ENCODE measurements at regions not wholly inside any gene's neighbourhood (a gene's known extent, or its start where the extent isn't known, plus 50 kb on each side); places are given as distances from the start of the nearest gene placed in this dataset.
"Not testable (repeated sequence)": the region's sequence is repeated elsewhere in the genome, so short reads cannot be mapped to it uniquely, and the experiment has no call there.

DNA sequence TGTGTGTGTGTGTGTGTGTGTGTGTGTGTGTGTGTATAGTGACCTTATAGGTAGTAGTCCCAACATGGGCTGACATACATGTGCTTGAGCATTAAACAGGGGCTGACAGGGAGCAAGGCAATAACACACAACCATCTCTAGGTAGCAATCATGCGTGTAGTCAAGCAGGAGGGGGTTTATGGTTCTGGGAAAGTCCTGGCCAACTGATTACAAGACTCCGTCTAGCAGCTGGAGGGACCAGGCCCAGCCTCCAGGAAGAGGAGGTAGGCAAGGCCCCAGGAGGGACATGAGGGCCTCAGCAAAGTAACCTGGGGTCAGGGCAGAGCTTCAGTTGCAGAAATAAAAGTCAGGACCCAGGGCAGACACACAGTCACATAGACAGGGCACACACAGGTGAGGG, 60.6 kb upstream of the E2F3 start:
- Histone ChIP-seq H3K36me3 (replicated peaks in 1 of 2) (no peaks in the 10 kb centered on the region), H3K4me1 (replicated peaks in 1 of 2) (no peaks in the 10 kb centered on the region), H3K4me3 (no peak overlapping the region), H3K27me3 (no peaks in the 10 kb centered on the region), H3K27ac (no peak overlapping the region), H3K9me3 (replicated peaks in 1 of 3) (no peaks in the 10 kb centered on the region)
- 50 to 79% (median 66%) methylated on average over 2 of the region's 2 CpGs for WGBS, 4 donors
- TF ChIP-seq, protein P1, sequence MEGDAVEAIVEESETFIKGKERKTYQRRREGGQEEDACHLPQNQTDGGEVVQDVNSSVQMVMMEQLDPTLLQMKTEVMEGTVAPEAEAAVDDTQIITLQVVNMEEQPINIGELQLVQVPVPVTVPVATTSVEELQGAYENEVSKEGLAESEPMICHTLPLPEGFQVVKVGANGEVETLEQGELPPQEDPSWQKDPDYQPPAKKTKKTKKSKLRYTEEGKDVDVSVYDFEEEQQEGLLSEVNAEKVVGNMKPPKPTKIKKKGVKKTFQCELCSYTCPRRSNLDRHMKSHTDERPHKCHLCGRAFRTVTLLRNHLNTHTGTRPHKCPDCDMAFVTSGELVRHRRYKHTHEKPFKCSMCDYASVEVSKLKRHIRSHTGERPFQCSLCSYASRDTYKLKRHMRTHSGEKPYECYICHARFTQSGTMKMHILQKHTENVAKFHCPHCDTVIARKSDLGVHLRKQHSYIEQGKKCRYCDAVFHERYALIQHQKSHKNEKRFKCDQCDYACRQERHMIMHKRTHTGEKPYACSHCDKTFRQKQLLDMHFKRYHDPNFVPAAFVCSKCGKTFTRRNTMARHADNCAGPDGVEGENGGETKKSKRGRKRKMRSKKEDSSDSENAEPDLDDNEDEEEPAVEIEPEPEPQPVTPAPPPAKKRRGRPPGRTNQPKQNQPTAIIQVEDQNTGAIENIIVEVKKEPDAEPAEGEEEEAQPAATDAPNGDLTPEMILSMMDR (IDR thresholded peaks at IDR 0.05), result no peak
- TF ChIP-seq POLR2A (IDR thresholded peaks at IDR 0.05), result no peak
- DNase-seq, result no peak
- intact Hi-C loops (cut with DNase I), result no loop called here

DNA sequence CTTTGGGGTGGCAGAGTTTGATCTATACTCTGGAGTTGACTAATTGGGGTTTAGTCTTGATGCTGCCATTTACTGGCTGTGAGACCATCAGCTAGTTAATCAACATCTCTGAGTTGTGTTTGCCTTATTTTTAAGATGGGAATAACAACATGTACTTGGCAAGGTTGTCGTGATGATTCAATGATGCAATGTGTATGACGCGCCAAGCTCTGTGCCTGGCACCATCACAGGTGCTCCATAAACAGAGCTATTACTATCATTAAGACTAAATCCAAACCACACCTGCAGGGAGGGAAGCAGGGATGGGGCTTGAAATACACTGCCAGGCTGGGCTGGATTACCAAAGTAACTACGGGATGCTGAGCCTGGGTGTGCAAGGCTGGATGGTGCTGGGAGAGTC, 60.1 kb upstream of the E2F3 start:
- intact Hi-C loops (cut with DNase I), result no loop called here
- Histone ChIP-seq H3K27me3 (no peaks in the 10 kb centered on the region), H3K9me3 (replicated peaks in 1 of 3) (no peaks in the 10 kb centered on the region), H3K27ac (no peak overlapping the region), H3K4me1 (replicated peaks in 1 of 2) (no peaks in the 10 kb centered on the region), H3K4me3 (no peak overlapping the region), H3K36me3 (replicated peaks in 1 of 2) (no peaks in the 10 kb centered on the region)
- DNase-seq, result no peak
- TF ChIP-seq, protein P1 (IDR thresholded peaks at IDR 0.05), result no peak
- TF ChIP-seq POLR2A (IDR thresholded peaks at IDR 0.05), result no peak
- whole genome bisulfite sequencing, 4 donors, result 89 to 100% (median 95%) methylated on average over 4 of the region's 4 CpGs

DNA sequence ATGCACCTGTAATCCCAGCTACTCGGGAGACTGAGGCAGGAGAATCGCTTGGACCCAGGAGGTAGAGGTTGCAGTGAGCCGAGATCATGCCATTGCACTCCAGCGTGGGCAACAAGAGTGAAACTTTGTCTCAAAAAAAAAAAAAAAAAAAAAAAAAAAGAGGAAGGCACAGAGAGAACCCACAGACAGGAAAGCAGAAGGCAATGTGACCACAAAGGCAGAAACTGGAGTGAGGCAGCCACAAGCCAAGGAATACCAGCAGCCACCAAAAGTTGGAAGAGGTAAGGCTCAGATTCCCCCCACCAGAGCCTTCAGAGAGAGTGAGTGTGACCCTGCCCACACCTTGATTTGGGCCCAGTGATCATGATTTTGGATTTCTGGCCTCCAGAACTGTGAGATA, 54.7 kb upstream of the E2F3 start:
- H3K27me3 ChIP-seq; H3K27ac ChIP-seq; DNase-seq; H3K9me3 ChIP-seq (replicated peaks in 1 of 3); H3K4me1 ChIP-seq (replicated peaks in 1 of 2); H3K4me3 ChIP-seq; intact Hi-C loops (cut with DNase I); H3K36me3 ChIP-seq (replicated peaks in 1 of 2): not testable (repeated sequence)
- WGBS, 4 donors, result 78 to 87% (median 84%) methylated on average over 4 of the region's 4 CpGs

DNA sequence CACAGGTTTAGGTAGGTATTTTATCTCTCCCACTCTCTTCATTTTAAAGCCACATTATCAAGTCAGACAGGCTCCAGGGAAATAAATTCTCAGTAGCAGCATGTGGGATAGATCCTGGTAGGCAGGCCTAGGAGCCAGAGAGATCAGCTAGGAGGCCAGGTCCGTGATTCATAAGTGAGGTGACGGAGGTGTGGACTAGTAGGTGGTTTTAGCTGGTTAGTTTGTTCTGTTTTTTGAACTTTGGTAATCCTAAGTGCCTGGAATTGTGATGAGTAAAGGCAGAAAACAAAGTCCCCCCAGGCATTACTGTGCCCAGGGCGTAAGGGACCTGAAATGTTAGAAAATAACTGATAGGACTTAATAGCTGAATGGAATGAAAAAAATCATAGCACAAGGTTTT, 53.6 kb upstream of the E2F3 start:
- 87 to 93% (median 90%) methylated on average over 3 of the region's 3 CpGs for whole genome bisulfite sequencing, 4 donors

DNA sequence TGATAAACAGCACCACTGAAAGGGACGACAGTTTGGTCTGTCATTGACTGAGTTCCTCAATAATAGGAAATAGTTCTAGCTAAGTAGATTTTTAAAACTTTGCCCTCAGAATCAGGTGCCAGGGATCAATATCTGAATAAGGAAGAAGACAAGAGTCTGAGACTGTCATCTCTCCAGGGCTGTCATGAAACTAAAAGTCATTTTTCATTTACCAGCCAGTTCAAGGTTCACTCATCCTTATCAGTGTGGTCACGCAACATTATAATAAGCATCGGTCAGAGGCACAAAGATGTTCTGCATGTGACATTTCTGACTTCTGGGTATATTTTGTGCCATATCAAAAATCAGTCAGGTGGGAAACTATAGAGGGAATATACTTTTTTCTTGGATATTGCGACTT, 52.5 kb upstream of the E2F3 start:
- Histone ChIP-seq H3K36me3 (replicated peaks in 1 of 2) (no peaks in the 10 kb centered on the region), H3K4me1 (replicated peaks in 1 of 2) (no peaks in the 10 kb centered on the region), H3K9me3 (replicated peaks in 1 of 3) (no peaks in the 10 kb centered on the region), H3K4me3 (no peak overlapping the region), H3K27ac (no peak overlapping the region), H3K27me3 (no peaks in the 10 kb centered on the region)
- WGBS, 4 donors, result 45 to 59% (median 51%) methylated on average over 4 of the region's 4 CpGs
- DNase-seq, result no peak
- TF ChIP-seq, protein P1 (IDR thresholded peaks at IDR 0.05), result no peak
- TF ChIP-seq POLR2A (IDR thresholded peaks at IDR 0.05), result no peak
- intact Hi-C loops (cut with DNase I), result no loop called here

More for the DNA sequence above, 53.6 kb upstream of the E2F3 start:
- H3K4me1 ChIP-seq (replicated peaks in 1 of 2), result no peaks in the 10 kb centered on the region
- intact Hi-C loops (cut with DNase I), result no loop called here
- DNase-seq, result no peak
- no peak overlapping the region for H3K27ac ChIP-seq
- H3K9me3 ChIP-seq (replicated peaks in 1 of 3), result no peaks in the 10 kb centered on the region
- TF ChIP-seq POLR2A (IDR thresholded peaks at IDR 0.05), result no peak
- TF ChIP-seq, protein P1 (IDR thresholded peaks at IDR 0.05), result no peak
- H3K36me3 ChIP-seq (replicated peaks in 1 of 2), result no peaks in the 10 kb centered on the region
- no peak overlapping the region for H3K4me3 ChIP-seq
- no peaks in the 10 kb centered on the region for H3K27me3 ChIP-seq
